ENCODE measurements at regions not wholly inside any gene's neighbourhood (a gene's known extent, or its start where the extent isn't known, plus 50 kb on each side); places are given as distances from the start of the nearest gene placed in this dataset.

DNA sequence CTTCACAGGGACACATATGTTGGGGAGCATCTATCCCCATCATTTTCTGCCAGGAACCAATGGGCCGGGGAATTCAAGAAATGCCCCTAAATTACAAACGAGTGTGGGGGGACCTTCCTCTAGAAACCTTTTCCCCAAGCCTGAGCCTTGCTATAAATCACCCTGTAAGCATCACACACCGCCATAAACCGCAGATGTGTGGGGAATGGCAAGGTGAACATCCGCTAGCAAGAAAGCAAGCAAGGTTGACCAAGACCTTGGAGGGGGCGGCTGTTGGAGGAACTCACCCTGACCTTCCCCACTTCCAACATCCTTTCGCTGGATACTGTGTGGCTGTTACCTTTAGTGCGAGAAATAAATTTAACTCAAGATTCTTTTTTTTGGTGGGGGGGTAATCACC lies 693.3 kb upstream of the TBX3 start:
- Histone ChIP-seq H3K4me2 (ENCODE audit: low read depth, low read length, poor library complexity, severe bottlenecking) (no peak overlapping the region), H3K9me3 (ENCODE audit: insufficient read depth, low read depth, low read length) (peaks cover 4% of the 10 kb centered on the region; the same call in 1 of the 2 replicates), H3K4me3 (ENCODE audit: low read length, poor library complexity, severe bottlenecking) (no peak overlapping the region), H3K9ac (ENCODE audit: low read depth, low read length, poor library complexity, severe bottlenecking) (no peak overlapping the region), H3K4me1 (ENCODE audit: insufficient read depth, low read length, poor library complexity, severe bottlenecking) (no peaks in the 10 kb centered on the region), H2AFZ (ENCODE audit: low read length) (no peak overlapping the region), H3F3A (ENCODE audit: low read depth) (no peaks in the 10 kb centered on the region), H3K79me2 (ENCODE audit: insufficient read depth, low read length) (no peaks in the 10 kb centered on the region), H3K9me2 (replicated peaks; ENCODE audit: low read depth, low read length) (no peaks in the 10 kb centered on the region), H4K20me1 (ENCODE audit: insufficient read depth, low read length, poor library complexity, severe bottlenecking) (no peaks in the 10 kb centered on the region), H3K27me3 (ENCODE audit: insufficient read depth, low read length, poor library complexity, severe bottlenecking) (no peaks in the 10 kb centered on the region), H3K36me3 (ENCODE audit: insufficient read depth, low read length) (no peaks in the 10 kb centered on the region)
- TF ChIP-seq, protein P1, sequence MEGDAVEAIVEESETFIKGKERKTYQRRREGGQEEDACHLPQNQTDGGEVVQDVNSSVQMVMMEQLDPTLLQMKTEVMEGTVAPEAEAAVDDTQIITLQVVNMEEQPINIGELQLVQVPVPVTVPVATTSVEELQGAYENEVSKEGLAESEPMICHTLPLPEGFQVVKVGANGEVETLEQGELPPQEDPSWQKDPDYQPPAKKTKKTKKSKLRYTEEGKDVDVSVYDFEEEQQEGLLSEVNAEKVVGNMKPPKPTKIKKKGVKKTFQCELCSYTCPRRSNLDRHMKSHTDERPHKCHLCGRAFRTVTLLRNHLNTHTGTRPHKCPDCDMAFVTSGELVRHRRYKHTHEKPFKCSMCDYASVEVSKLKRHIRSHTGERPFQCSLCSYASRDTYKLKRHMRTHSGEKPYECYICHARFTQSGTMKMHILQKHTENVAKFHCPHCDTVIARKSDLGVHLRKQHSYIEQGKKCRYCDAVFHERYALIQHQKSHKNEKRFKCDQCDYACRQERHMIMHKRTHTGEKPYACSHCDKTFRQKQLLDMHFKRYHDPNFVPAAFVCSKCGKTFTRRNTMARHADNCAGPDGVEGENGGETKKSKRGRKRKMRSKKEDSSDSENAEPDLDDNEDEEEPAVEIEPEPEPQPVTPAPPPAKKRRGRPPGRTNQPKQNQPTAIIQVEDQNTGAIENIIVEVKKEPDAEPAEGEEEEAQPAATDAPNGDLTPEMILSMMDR (conservative IDR thresholded peaks at IDR 0.05; ENCODE audit: low read length) = no peak
- TF ChIP-seq EZH2phosphoT487 (IDR thresholded peaks at IDR 0.05; ENCODE audit: borderline replicate concordance) = no peak

DNA sequence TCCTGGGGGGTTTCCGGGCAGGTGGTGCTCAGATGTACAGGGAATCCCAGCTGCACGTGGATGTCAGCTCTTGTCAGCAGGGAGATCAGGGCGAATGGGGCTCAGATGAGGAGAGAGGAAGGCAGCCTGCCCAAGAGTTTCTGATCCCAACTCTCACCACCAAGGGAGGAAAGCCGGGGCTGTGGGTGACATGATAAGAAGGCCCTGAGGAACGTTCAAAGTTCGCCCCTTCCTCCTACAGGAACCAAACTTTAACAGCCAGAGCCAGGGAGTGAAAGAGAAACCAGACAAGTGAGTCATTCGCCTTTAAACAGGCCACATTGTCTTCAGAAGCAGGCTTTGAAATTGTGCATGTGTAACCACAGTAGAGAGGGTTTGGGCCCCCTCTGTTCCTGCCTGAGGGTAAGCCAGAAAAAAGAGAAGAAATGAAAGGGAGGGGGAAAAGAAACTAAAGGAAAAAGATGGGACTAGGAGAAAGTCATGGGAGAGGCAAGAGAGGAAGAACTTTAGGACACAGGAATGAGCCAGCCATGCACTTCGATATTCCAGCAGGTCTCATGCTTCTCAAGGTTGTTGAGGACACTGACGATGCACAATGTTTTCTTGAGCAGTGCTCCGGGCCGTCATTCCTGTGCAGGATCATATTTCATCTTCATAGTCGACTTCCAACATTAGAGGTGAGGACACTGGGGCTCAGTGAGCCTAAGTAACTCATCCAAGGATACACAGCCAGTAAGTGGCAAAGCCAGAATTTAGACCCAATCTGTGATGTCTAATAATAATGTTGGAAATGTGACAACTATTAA lies 691.4 kb upstream of the TBX3 start:
- Histone ChIP-seq H3K9ac (ENCODE audit: low read depth, low read length, poor library complexity, severe bottlenecking) (no peak overlapping the region), H3K36me3 (ENCODE audit: insufficient read depth, low read length) (no peaks in the 10 kb centered on the region), H3K79me2 (ENCODE audit: insufficient read depth, low read length) (no peaks in the 10 kb centered on the region), H3K27me3 (ENCODE audit: insufficient read depth, low read length, poor library complexity, severe bottlenecking) (no peaks in the 10 kb centered on the region), H3K9me2 (replicated peaks; ENCODE audit: low read depth, low read length) (no peaks in the 10 kb centered on the region), H3F3A (ENCODE audit: low read depth) (no peaks in the 10 kb centered on the region), H3K9me3 (ENCODE audit: insufficient read depth, low read depth, low read length) (peaks cover 4% of the 10 kb centered on the region; the same call in 1 of the 2 replicates), H3K4me2 (ENCODE audit: low read depth, low read length, poor library complexity, severe bottlenecking) (no peak overlapping the region), H3K4me3 (ENCODE audit: low read length, poor library complexity, severe bottlenecking) (no peak overlapping the region), H3K4me1 (ENCODE audit: insufficient read depth, low read length, poor library complexity, severe bottlenecking) (no peaks in the 10 kb centered on the region), H4K20me1 (ENCODE audit: insufficient read depth, low read length, poor library complexity, severe bottlenecking) (no peaks in the 10 kb centered on the region), H2AFZ (ENCODE audit: low read length) (no peak overlapping the region)
- no peak for TF ChIP-seq EZH2phosphoT487 (IDR thresholded peaks at IDR 0.05; ENCODE audit: borderline replicate concordance)
- TF ChIP-seq, protein P1 (conservative IDR thresholded peaks at IDR 0.05; ENCODE audit: low read length) = no peak

DNA sequence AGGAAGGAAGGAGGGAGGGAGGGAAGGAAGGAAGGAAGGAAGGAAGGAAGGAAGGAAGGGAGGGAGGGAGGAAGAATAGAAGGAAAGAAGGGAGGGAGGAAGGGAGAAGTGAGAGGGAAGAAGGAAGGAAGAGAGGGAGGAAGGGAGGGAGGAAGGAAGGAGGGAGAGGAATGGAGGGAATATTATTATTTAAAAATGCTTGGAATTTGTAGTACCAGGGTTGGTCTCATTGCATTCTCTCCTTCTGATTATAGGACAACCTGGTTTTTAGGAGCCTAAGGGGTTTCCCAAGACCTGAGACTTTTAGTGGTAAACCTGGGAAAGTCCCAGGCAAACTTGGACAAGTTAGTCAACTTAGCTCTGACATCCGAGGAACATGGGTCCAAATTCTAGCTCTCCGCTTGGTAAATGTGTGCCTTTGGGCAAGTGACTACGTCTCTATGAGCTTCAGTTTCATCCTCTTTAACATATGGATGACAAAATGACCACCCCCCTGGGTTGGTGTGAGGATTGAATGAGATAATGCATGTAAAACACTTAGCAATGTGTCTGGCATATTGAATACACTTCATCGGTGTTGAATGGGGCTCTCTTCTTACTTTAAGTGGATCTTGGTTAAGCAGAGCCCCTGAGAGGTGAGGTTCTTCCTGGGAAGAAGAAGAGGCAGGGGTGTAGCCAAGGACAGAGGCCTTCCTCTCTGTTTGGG lies 690.7 kb upstream of the TBX3 start:
- H3K27me3 ChIP-seq (ENCODE audit: insufficient read depth, low read length, poor library complexity, severe bottlenecking) = no peaks in the 10 kb centered on the region
- TF ChIP-seq EZH2phosphoT487 (IDR thresholded peaks at IDR 0.05; ENCODE audit: borderline replicate concordance) = no peak
- TF ChIP-seq, protein P1 (conservative IDR thresholded peaks at IDR 0.05; ENCODE audit: low read length) = no peak
- no peak overlapping the region for H2AFZ ChIP-seq (ENCODE audit: low read length)
- H3K9ac ChIP-seq (ENCODE audit: low read depth, low read length, poor library complexity, severe bottlenecking) = no peak overlapping the region
- H4K20me1 ChIP-seq (ENCODE audit: insufficient read depth, low read length, poor library complexity, severe bottlenecking) = no peaks in the 10 kb centered on the region
- H3K36me3 ChIP-seq (ENCODE audit: insufficient read depth, low read length) = no peaks in the 10 kb centered on the region
- no peaks in the 10 kb centered on the region for H3K4me1 ChIP-seq (ENCODE audit: insufficient read depth, low read length, poor library complexity, severe bottlenecking)
- H3F3A ChIP-seq (ENCODE audit: low read depth) = no peaks in the 10 kb centered on the region
- no peak overlapping the region for H3K4me2 ChIP-seq (ENCODE audit: low read depth, low read length, poor library complexity, severe bottlenecking)
- no peaks in the 10 kb centered on the region for H3K9me2 ChIP-seq (replicated peaks; ENCODE audit: low read depth, low read length)
- peaks cover 4% of the 10 kb centered on the region; the same call in 1 of the 2 replicates for H3K9me3 ChIP-seq (ENCODE audit: insufficient read depth, low read depth, low read length)
- H3K79me2 ChIP-seq (ENCODE audit: insufficient read depth, low read length) = no peaks in the 10 kb centered on the region
- no peak overlapping the region for H3K4me3 ChIP-seq (ENCODE audit: low read length, poor library complexity, severe bottlenecking)

Data from Loucy (cell line).